ENCODE measurements at regions not wholly inside any gene's neighbourhood (a gene's known extent, or its start where the extent isn't known, plus 50 kb on each side); places are given as distances from the start of the nearest gene placed in this dataset.

GRCh38 chr18:44409515-44409914 lies 271.2 kb upstream of the SETBP1 start:
- H3K4me1 ChIP-seq (ENCODE audit: control insufficient read depth, extremely low read depth, insufficient read depth, low read length): peaks cover 19% of the 10 kb centered on the region
- H3K36me3 ChIP-seq (ENCODE audit: control insufficient read depth in 2 of 2, extremely low read depth in 1 of 2, insufficient read depth in 2 of 2, low read length in 2 of 2): no peaks in the 10 kb centered on the region
- H3K27ac ChIP-seq (ENCODE audit: control insufficient read depth, insufficient read depth, low read length): peak overlapping the region; percentile 48
- dilution Hi-C loops (cut with MboI; ENCODE audit: extremely low pct_ligation_motif_present, low sequenced_read_pairs): no loop called here
- FAIRE-seq (peak; percentile 94), DNase-seq (ENCODE audit: low read depth, low spot score) (peak; percentile 68)
- no peak overlapping the region for H3K9ac ChIP-seq (ENCODE audit: control insufficient read depth, extremely low read depth, insufficient read depth, low read length)
- no peaks in the 10 kb centered on the region for H3K9me3 ChIP-seq (ENCODE audit: control insufficient read depth, low read depth, low read length)
- TF ChIP-seq EZH2 (IDR thresholded peaks at IDR 0.05; ENCODE audit: low read length): no peak
- no peak for TF ChIP-seq CTCF (optimal IDR thresholded peaks at IDR 0.05 in 1 of 3, IDR thresholded peaks at IDR 0.05 in 1 of 3, conservative IDR thresholded peaks at IDR 0.05 in 1 of 3; ENCODE audit: extremely low read depth in 1 of 3, insufficient read depth in 2 of 3, low read length in 3 of 3)
- H3K4me3 ChIP-seq (ENCODE audit: control insufficient read depth in 2 of 3, extremely low read depth in 1 of 3, insufficient read depth in 2 of 3, low read depth in 1 of 3, low read length in 3 of 3): no peak overlapping the region
- H4K20me1 ChIP-seq (ENCODE audit: control insufficient read depth, extremely low read depth, insufficient read depth, low read length): no peaks in the 10 kb centered on the region
- H3K79me2 ChIP-seq (ENCODE audit: control insufficient read depth, insufficient read depth, low read length): no peaks in the 10 kb centered on the region
- no peaks in the 10 kb centered on the region for H3K9me1 ChIP-seq (ENCODE audit: control insufficient read depth, extremely low read depth, insufficient read depth, low read length)
- no peak overlapping the region for H2AFZ ChIP-seq (ENCODE audit: control insufficient read depth, low read length)
- peak overlapping the region; percentile 13 for H3K4me2 ChIP-seq (ENCODE audit: control insufficient read depth, extremely low read depth, insufficient read depth, low read depth, low read length)
- no peaks in the 10 kb centered on the region for H3K27me3 ChIP-seq (ENCODE audit: control insufficient read depth, extremely low read depth, insufficient read depth, low read length)

GRCh38 chr18:44410740-44411139 lies 269.9 kb upstream of the SETBP1 start:
- no peak for DNase-seq (ENCODE audit: low read depth, low spot score)
- no peaks in the 10 kb centered on the region for H4K20me1 ChIP-seq (ENCODE audit: control insufficient read depth, extremely low read depth, insufficient read depth, low read length)
- H3K36me3 ChIP-seq (ENCODE audit: control insufficient read depth in 2 of 2, extremely low read depth in 1 of 2, insufficient read depth in 2 of 2, low read length in 2 of 2): no peaks in the 10 kb centered on the region

More at GRCh38 chr18:44410740-44411139, 269.9 kb upstream of the SETBP1 start:
- Histone ChIP-seq H3K9me3 (ENCODE audit: control insufficient read depth, low read depth, low read length) (no peaks in the 10 kb centered on the region), H3K79me2 (ENCODE audit: control insufficient read depth, insufficient read depth, low read length) (no peaks in the 10 kb centered on the region), H3K4me3 (ENCODE audit: control insufficient read depth in 2 of 3, extremely low read depth in 1 of 3, insufficient read depth in 2 of 3, low read depth in 1 of 3, low read length in 3 of 3) (no peak overlapping the region), H3K9me1 (ENCODE audit: control insufficient read depth, extremely low read depth, insufficient read depth, low read length) (no peaks in the 10 kb centered on the region), H3K27me3 (ENCODE audit: control insufficient read depth, extremely low read depth, insufficient read depth, low read length) (no peaks in the 10 kb centered on the region), H2AFZ (ENCODE audit: control insufficient read depth, low read length) (no peak overlapping the region), H3K4me2 (ENCODE audit: control insufficient read depth, extremely low read depth, insufficient read depth, low read depth, low read length) (no peak overlapping the region), H3K27ac (ENCODE audit: control insufficient read depth, insufficient read depth, low read length) (peak overlapping the region; percentile 44), H3K9ac (ENCODE audit: control insufficient read depth, extremely low read depth, insufficient read depth, low read length) (no peak overlapping the region), H3K4me1 (ENCODE audit: control insufficient read depth, extremely low read depth, insufficient read depth, low read length) (peaks cover 19% of the 10 kb centered on the region)
- peak; percentile 55 for FAIRE-seq
- no peak for TF ChIP-seq EZH2 (IDR thresholded peaks at IDR 0.05; ENCODE audit: low read length)
- no peak for TF ChIP-seq CTCF (optimal IDR thresholded peaks at IDR 0.05 in 1 of 3, IDR thresholded peaks at IDR 0.05 in 1 of 3, conservative IDR thresholded peaks at IDR 0.05 in 1 of 3; ENCODE audit: extremely low read depth in 1 of 3, insufficient read depth in 2 of 3, low read length in 3 of 3)
- dilution Hi-C loops (cut with MboI; ENCODE audit: extremely low pct_ligation_motif_present, low sequenced_read_pairs): no loop called here

Data from keratinocyte (primary cell).